ENCODE measurements at regions not wholly inside any gene's neighbourhood (a gene's known extent, or its start where the extent isn't known, plus 50 kb on each side); places are given as distances from the start of the nearest gene placed in this dataset.

- TF ChIP-seq, protein P1, sequence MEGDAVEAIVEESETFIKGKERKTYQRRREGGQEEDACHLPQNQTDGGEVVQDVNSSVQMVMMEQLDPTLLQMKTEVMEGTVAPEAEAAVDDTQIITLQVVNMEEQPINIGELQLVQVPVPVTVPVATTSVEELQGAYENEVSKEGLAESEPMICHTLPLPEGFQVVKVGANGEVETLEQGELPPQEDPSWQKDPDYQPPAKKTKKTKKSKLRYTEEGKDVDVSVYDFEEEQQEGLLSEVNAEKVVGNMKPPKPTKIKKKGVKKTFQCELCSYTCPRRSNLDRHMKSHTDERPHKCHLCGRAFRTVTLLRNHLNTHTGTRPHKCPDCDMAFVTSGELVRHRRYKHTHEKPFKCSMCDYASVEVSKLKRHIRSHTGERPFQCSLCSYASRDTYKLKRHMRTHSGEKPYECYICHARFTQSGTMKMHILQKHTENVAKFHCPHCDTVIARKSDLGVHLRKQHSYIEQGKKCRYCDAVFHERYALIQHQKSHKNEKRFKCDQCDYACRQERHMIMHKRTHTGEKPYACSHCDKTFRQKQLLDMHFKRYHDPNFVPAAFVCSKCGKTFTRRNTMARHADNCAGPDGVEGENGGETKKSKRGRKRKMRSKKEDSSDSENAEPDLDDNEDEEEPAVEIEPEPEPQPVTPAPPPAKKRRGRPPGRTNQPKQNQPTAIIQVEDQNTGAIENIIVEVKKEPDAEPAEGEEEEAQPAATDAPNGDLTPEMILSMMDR (IDR thresholded peaks at IDR 0.05), result peak; percentile 90 to 98 (median 96)
- TF ChIP-seq POLR2A (IDR thresholded peaks at IDR 0.05), result no peak
Observed at GRCh38 chr22:22959147-22959827, 71.7 kb downstream of the IGLL5 start.
